Islet of Langerhans (tissue), 1 donor: ENCODE measurements at regions not wholly inside any gene's neighbourhood (a gene's known extent, or its start where the extent isn't known, plus 50 kb on each side); places are given as distances from the start of the nearest gene placed in this dataset.
"Not testable (repeated sequence)": the region's sequence is repeated elsewhere in the genome, so short reads cannot be mapped to it uniquely, and the experiment has no call there.

ENCODE experiments used
- FAIRE-seq: peaks from one replicate; lab custom pipeline; 2011; peaks lifted over from hg19 to GRCh38; lab: Jason Lieb, UNC

GRCh38 chr1:94769551-94769950, 50.6 kb upstream of the SLC44A3 start:
- FAIRE-seq: no peak

GRCh38 chr1:94768036-94768435, 52.1 kb upstream of the SLC44A3 start:
- no peak for FAIRE-seq

- no peak for FAIRE-seq
Measured at GRCh38 chr1:94765958-94766357, 54.2 kb upstream of the SLC44A3 start.

GRCh38 chr1:94759188-94759587, 61.0 kb upstream of the SLC44A3 start:
- FAIRE-seq: no peak

GRCh38 chr1:94757931-94758330, 62.2 kb upstream of the SLC44A3 start:
- FAIRE-seq: no peak

GRCh38 chr1:94755675-94756074, 64.5 kb upstream of the SLC44A3 start:
- no peak for FAIRE-seq

- FAIRE-seq: not testable (repeated sequence)
Measured at GRCh38 chr1:94755016-94755415, 65.1 kb upstream of the SLC44A3 start.

GRCh38 chr1:94754570-94754969, 65.6 kb upstream of the SLC44A3 start:
- FAIRE-seq: no peak

- FAIRE-seq: no peak
Measured at GRCh38 chr1:94754095-94754494, 66.1 kb upstream of the SLC44A3 start.

- no peak for FAIRE-seq
Measured at GRCh38 chr1:94753171-94753972, 66.8 kb upstream of the SLC44A3 start.

GRCh38 chr1:94751483-94751882, 68.7 kb upstream of the SLC44A3 start:
- FAIRE-seq: not testable (repeated sequence)

GRCh38 chr1:94746635-94747525, 73.3 kb upstream of the SLC44A3 start:
- no peak for FAIRE-seq

GRCh38 chr1:94745742-94746141, 74.4 kb upstream of the SLC44A3 start:
- FAIRE-seq: no peak

GRCh38 chr1:94743862-94744261, 76.3 kb upstream of the SLC44A3 start:
- FAIRE-seq: no peak

GRCh38 chr1:94741996-94742395, 78.2 kb upstream of the SLC44A3 start:
- no peak for FAIRE-seq

GRCh38 chr1:94741510-94741909, 78.6 kb upstream of the SLC44A3 start:
- no peak for FAIRE-seq

GRCh38 chr1:94739521-94740061, 80.6 kb upstream of the SLC44A3 start:
- no peak for FAIRE-seq

GRCh38 chr1:94738371-94738770, 81.8 kb upstream of the SLC44A3 start:
- no peak for FAIRE-seq

- FAIRE-seq: no peak
Measured at GRCh38 chr1:94737124-94737998, 82.8 kb upstream of the SLC44A3 start.

- no peak for FAIRE-seq
Measured at GRCh38 chr1:94736549-94736948, 83.6 kb upstream of the SLC44A3 start.

GRCh38 chr1:94736073-94736472, 84.1 kb upstream of the SLC44A3 start:
- no peak for FAIRE-seq
